CD14-positive monocyte (primary cell): ENCODE measurements at regions not wholly inside any gene's neighbourhood (a gene's known extent, or its start where the extent isn't known, plus 50 kb on each side); places are given as distances from the start of the nearest gene placed in this dataset.

Experiments used
- DNase-seq, 3 donors: peaks; one replicate each; pipeline ENCODE4 v3.0.0-alpha.2; 2011 to 2022
- H2AFZ ChIP-seq: 2 replicates; pipeline ENCODE4 v1.6.0; 2012; ENCODE audit warnings: mild to moderate bottlenecking, low read depth, low read length, inconsistent platforms; ENCODE audit not compliant: insufficient read depth, poor library complexity, severe bottlenecking
- H3K27ac ChIP-seq, 2 donors: 1 replicate in 1 of 2; 2 replicates in 1 of 2; pipeline ENCODE4 v1.5.1; 2012 to 2013; ENCODE audit warnings: low read length in 2 of 2, control low read depth in 1 of 2, inconsistent platforms in 1 of 2, low read depth in 1 of 2, mild to moderate bottlenecking in 1 of 2
- H3K27me3 ChIP-seq, 2 donors: one replicate each; pipeline versions ENCODE4 v1.6.0 to v1.6.1; 2011 to 2013; ENCODE audit warnings: low read length in 2 of 2; ENCODE audit not compliant: control insufficient read depth in 2 of 2, insufficient read depth in 2 of 2
- H3K36me3 ChIP-seq, 2 donors: replicated peaks in 1 of 2; 1 replicate in 1 of 2; 2 replicates in 1 of 2; pipeline versions ENCODE4 v1.5.1 to v1.6.1; 2012 to 2013; ENCODE audit warnings: low read length in 2 of 2, control low read depth in 1 of 2, inconsistent platforms in 1 of 2, mild to moderate bottlenecking in 1 of 2; ENCODE audit not compliant: insufficient read depth in 2 of 2, control insufficient read depth in 1 of 2
- H3K4me1 ChIP-seq, 2 donors: 1 replicate in 1 of 2; 2 replicates in 1 of 2; pipeline versions ENCODE4 v1.5.1 to v1.6.1; 2012 to 2013; ENCODE audit warnings: low read length in 2 of 2, control low read depth in 1 of 2, inconsistent platforms in 1 of 2, mild to moderate bottlenecking in 1 of 2, moderate library complexity in 1 of 2; ENCODE audit not compliant: insufficient read depth in 2 of 2, control insufficient read depth in 1 of 2
- H3K4me2 ChIP-seq: replicated peaks from 2 replicates; pipeline ENCODE3; 2012; ENCODE audit warnings: low read length, moderate library complexity, mild to moderate bottlenecking; ENCODE audit not compliant: poor library complexity, severe bottlenecking; ENCODE audit errors: extremely low read depth
- H3K4me3 ChIP-seq, 3 experiments: fragments of 200-600 bp in 1 of 3; sonication (generic) in 1 of 3; replicated peaks in 1 of 3; 1 replicate in 2 of 3; 2 replicates in 1 of 3; pipeline ENCODE4 v1.5.1; 2011 to 2013; ENCODE audit warnings: low read length in 3 of 3, mild to moderate bottlenecking in 3 of 3, control low read depth in 2 of 3, low read depth in 2 of 3, inconsistent platforms in 1 of 3, moderate library complexity in 1 of 3
- H3K79me2 ChIP-seq: 2 replicates; pipeline ENCODE4 v1.6.0; 2012; ENCODE audit warnings: mild to moderate bottlenecking, control low read depth, inconsistent platforms, low read length, moderate library complexity; ENCODE audit not compliant: insufficient read depth
- H3K9ac ChIP-seq: 2 replicates; pipeline ENCODE4 v1.6.0; 2017; ENCODE audit warnings: low read length, mild to moderate bottlenecking; ENCODE audit not compliant: insufficient read depth, poor library complexity, severe bottlenecking
- H3K9me3 ChIP-seq, 2 donors: replicated peaks in 1 of 2; 1 replicate in 1 of 2; 2 replicates in 1 of 2; pipeline versions ENCODE4 v1.5.1 to v1.6.1; 2012 to 2013; ENCODE audit warnings: low read length in 2 of 2, control low read depth in 1 of 2; ENCODE audit not compliant: control insufficient read depth in 1 of 2, insufficient read depth in 1 of 2
- H4K20me1 ChIP-seq: 2 replicates; pipeline ENCODE4 v1.6.0; 2012; ENCODE audit warnings: mild to moderate bottlenecking, low read length, control low read depth, moderate library complexity; ENCODE audit not compliant: insufficient read depth
- H3K27ac Mint-ChIP-seq, 7 donors: one replicate each; pipeline ENCODE4 v1.8.0; 2020; ENCODE audit warnings: mild to moderate bottlenecking in 7 of 7, mixed read lengths in 7 of 7, moderate library complexity in 6 of 7, inconsistent platforms in 2 of 7
- H3K27me3 Mint-ChIP-seq, 3 donors: one replicate each; pipeline ENCODE4 v1.8.0; 2021 to 2022; ENCODE audit warnings: low read depth in 3 of 3, mild to moderate bottlenecking in 3 of 3, mixed read lengths in 3 of 3, moderate library complexity in 3 of 3, inconsistent platforms in 1 of 3
- H3K36me3 Mint-ChIP-seq, 2 donors: one replicate each; pipeline ENCODE4 v1.8.0; 2020; ENCODE audit warnings: mixed read lengths in 2 of 2, inconsistent platforms in 1 of 2, mild to moderate bottlenecking in 1 of 2
- H3K4me1 Mint-ChIP-seq: one replicate; pipeline ENCODE4 v1.8.0; 2020; ENCODE audit warnings: mild to moderate bottlenecking, mixed read lengths
- H3K4me3 Mint-ChIP-seq, 2 donors: one replicate each; pipeline ENCODE4 v1.8.0; 2020; ENCODE audit warnings: mild to moderate bottlenecking in 2 of 2, mixed read lengths in 2 of 2, moderate library complexity in 1 of 2
- H3K9me3 Mint-ChIP-seq, 7 donors: one replicate each; pipeline ENCODE4 v1.8.0; 2020 to 2022; ENCODE audit warnings: mixed read lengths in 7 of 7, mild to moderate bottlenecking in 6 of 7, moderate library complexity in 6 of 7, inconsistent platforms in 2 of 7
- CTCF ChIP-seq: fragments of 200-600 bp; IDR thresholded peaks from one replicate; pipeline ENCODE4 v1.8.0; 2022; ENCODE audit warnings: antibody characterized with exemption, mild to moderate bottlenecking
- WGBS: methylation state at CpG from one replicate; pipeline ENCODE4 v1.1.5; 2013; ENCODE audit warnings: missing lambda C conversion rate; ENCODE audit not compliant: insufficient coverage; 5-methylcytosine and 5-hydroxymethylcytosine counted together
- intact Hi-C, 2 donors: fragments of 100-400 bp; cut with micrococcal nuclease; formaldehyde crosslinking; loops; one replicate each; pipeline versions ENCODE4 v1.15.0 to v1.15.1; 2023

- Histone ChIP-seq H3K4me1 (no peaks in the 10 kb centered on the region), H3K79me2 (no peaks in the 10 kb centered on the region), H3K9me3 (peaks cover 6 to 20% of the 10 kb centered on the region in 2 donors), H3K4me2 (no peak overlapping the region), H2AFZ (no peak overlapping the region), H3K9ac (no peak overlapping the region), H4K20me1 (no peaks in the 10 kb centered on the region), H3K36me3 (no peaks in the 10 kb centered on the region), H3K27ac (no peak overlapping the region), H3K4me3 (no peak overlapping the region), H3K27me3 (no peaks in the 10 kb centered on the region)
- H3K9me3 Mint-ChIP-seq: peaks cover 6 to 11% (median 8%) of the 10 kb centered on the region in 7 donors
- H3K4me1 Mint-ChIP-seq: no peaks in the 10 kb centered on the region
- WGBS: no CpG with 5 or more reads among the region's 1 CpG
- DNase-seq: no peak
- H3K36me3 Mint-ChIP-seq: no peaks in the 10 kb centered on the region
- no peak for TF ChIP-seq CTCF
- peaks cover 0 to 2% (median 2%) of the 10 kb centered on the region in 3 donors for H3K27me3 Mint-ChIP-seq
- intact Hi-C loops: no loop called here
- H3K4me3 Mint-ChIP-seq: no peak overlapping the region
- H3K27ac Mint-ChIP-seq: no peak overlapping the region
These were observed 469.4 kb upstream of the ATP11B start for GRCh38 chr3:182323898-182324297.

GRCh38 chr3:182325213-182325950 is 467.9 kb upstream of the ATP11B start:
- Mint-ChIP-seq H3K36me3 (no peaks in the 10 kb centered on the region), H3K27ac (no peak overlapping the region), H3K27me3 (peaks cover 0 to 2% (median 1%) of the 10 kb centered on the region in 3 donors), H3K9me3 (peaks cover under 1 to 8% (median 5%) of the 10 kb centered on the region in 7 donors), H3K4me3 (no peak overlapping the region), H3K4me1 (no peaks in the 10 kb centered on the region)
- no peak for TF ChIP-seq CTCF
- H3K27ac ChIP-seq: no peak overlapping the region
- no peak overlapping the region for H3K9ac ChIP-seq
- no peak overlapping the region for H3K4me3 ChIP-seq
- no peak overlapping the region for H2AFZ ChIP-seq
- H3K4me1 ChIP-seq: no peaks in the 10 kb centered on the region
- H3K27me3 ChIP-seq: no peaks in the 10 kb centered on the region
- no peak for DNase-seq
- no peaks in the 10 kb centered on the region for H4K20me1 ChIP-seq
- no peaks in the 10 kb centered on the region for H3K36me3 ChIP-seq
- peaks cover 6 to 7% of the 10 kb centered on the region in 2 donors for H3K9me3 ChIP-seq
- H3K4me2 ChIP-seq: no peak overlapping the region
- no peaks in the 10 kb centered on the region for H3K79me2 ChIP-seq
- intact Hi-C loops: no loop called here
- WGBS: 90% methylated on average over 8 of the region's 10 CpGs
